ENCODE measurements at regions not wholly inside any gene's neighbourhood (a gene's known extent, or its start where the extent isn't known, plus 50 kb on each side); places are given as distances from the start of the nearest gene placed in this dataset.

DNA sequence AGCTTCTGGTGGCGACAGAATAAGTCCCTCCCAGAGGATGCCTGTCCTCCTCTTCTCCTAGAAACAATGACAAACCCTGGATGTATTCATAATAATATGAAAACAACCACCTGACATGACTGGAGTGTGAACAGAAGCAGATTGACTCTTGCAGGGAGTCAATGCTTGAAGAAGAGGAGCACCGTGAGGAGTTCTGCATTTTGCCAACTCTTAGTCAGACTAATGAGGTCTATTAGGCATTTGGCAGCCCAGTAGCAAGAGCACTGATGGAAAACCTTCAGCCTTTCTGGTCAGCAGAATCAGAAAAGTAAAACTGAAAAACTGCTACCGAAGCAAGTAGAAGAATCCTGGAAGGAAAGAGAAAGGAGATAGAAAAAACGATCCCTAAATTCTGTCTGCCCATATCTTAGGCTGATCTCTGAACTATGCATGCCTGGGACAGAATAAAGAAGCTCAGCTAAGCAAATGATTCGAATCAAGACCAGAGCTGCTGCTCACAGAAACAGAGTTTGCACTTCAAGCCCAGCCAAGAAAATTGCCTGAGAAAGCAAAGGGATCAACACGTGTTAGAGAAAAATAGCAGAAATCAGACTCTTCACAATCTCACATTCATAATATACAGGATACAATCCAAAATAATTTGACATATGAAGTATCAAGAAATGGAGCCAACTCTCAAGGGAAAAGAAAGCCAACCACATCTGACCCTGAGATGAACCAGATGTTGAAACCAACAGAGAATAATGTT lies 69.5 kb upstream of the OSMR start:
- no peaks in the 10 kb centered on the region for H3K36me3 Mint-ChIP-seq (ENCODE audit: unreplicated experiment)
- H3K27ac Mint-ChIP-seq (ENCODE audit: unreplicated experiment): no peak overlapping the region
- no peaks in the 10 kb centered on the region for H3K27me3 Mint-ChIP-seq (ENCODE audit: unreplicated experiment)
- H3K9me3 Mint-ChIP-seq (ENCODE audit: unreplicated experiment): no peaks in the 10 kb centered on the region
- H3K4me3 Mint-ChIP-seq (ENCODE audit: unreplicated experiment): no peak overlapping the region
- no peak for DNase-seq
- H3K4me1 Mint-ChIP-seq (ENCODE audit: low read depth, unreplicated experiment): no peaks in the 10 kb centered on the region
- TF ChIP-seq, protein P1, sequence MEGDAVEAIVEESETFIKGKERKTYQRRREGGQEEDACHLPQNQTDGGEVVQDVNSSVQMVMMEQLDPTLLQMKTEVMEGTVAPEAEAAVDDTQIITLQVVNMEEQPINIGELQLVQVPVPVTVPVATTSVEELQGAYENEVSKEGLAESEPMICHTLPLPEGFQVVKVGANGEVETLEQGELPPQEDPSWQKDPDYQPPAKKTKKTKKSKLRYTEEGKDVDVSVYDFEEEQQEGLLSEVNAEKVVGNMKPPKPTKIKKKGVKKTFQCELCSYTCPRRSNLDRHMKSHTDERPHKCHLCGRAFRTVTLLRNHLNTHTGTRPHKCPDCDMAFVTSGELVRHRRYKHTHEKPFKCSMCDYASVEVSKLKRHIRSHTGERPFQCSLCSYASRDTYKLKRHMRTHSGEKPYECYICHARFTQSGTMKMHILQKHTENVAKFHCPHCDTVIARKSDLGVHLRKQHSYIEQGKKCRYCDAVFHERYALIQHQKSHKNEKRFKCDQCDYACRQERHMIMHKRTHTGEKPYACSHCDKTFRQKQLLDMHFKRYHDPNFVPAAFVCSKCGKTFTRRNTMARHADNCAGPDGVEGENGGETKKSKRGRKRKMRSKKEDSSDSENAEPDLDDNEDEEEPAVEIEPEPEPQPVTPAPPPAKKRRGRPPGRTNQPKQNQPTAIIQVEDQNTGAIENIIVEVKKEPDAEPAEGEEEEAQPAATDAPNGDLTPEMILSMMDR (IDR thresholded peaks at IDR 0.05; ENCODE audit: partially characterized antibody, unreplicated experiment): no peak

DNA sequence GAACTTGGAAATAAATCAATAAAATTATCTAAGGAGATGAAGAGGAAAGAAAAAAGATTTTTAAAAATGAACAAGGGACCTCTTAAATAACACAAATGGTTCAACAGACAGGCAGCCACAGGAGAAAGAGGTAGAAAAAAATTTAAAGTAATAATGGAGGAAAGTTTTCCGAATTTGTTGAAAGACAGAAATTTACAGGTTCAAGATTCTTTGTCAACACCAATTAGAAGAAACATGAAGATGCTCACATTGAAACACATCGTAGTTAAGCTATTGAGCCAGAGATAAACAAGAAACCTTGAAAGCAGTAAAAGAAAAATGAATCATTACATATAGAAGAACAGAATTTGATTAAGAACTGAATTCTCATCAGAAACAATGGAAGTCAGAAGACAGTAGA lies 68.7 kb upstream of the OSMR start:
- Mint-ChIP-seq H3K27me3 (ENCODE audit: unreplicated experiment) (no peaks in the 10 kb centered on the region), H3K36me3 (ENCODE audit: unreplicated experiment) (no peaks in the 10 kb centered on the region), H3K9me3 (ENCODE audit: unreplicated experiment) (no peaks in the 10 kb centered on the region), H3K4me1 (ENCODE audit: low read depth, unreplicated experiment) (no peaks in the 10 kb centered on the region), H3K27ac (ENCODE audit: unreplicated experiment) (no peak overlapping the region), H3K4me3 (ENCODE audit: unreplicated experiment) (no peak overlapping the region)
- TF ChIP-seq, protein P1 (IDR thresholded peaks at IDR 0.05; ENCODE audit: partially characterized antibody, unreplicated experiment): no peak
- DNase-seq: no peak

DNA sequence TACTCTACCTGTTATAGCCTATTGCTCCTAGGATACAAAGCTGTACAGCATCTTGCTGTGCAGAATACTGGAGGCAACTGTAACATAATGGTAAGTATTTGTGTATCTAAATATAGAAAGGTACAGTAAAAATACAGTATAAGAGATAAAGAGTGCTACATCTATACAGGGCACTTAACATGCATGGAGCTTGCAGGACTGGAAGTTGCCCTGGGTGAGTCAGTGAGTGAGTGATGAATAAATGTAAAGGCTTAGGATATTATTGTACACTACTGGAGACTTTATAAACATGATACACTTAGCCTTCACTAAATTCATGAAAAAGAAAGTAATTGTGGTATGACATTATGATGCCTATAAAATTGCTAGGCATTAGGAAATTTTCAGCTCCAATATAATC lies 65.5 kb upstream of the OSMR start:
- Mint-ChIP-seq H3K27ac (ENCODE audit: unreplicated experiment) (no peak overlapping the region), H3K36me3 (ENCODE audit: unreplicated experiment) (no peaks in the 10 kb centered on the region), H3K4me3 (ENCODE audit: unreplicated experiment) (no peak overlapping the region), H3K27me3 (ENCODE audit: unreplicated experiment) (no peaks in the 10 kb centered on the region), H3K4me1 (ENCODE audit: low read depth, unreplicated experiment) (no peaks in the 10 kb centered on the region), H3K9me3 (ENCODE audit: unreplicated experiment) (no peaks in the 10 kb centered on the region)
- no peak for DNase-seq
- TF ChIP-seq, protein P1 (IDR thresholded peaks at IDR 0.05; ENCODE audit: partially characterized antibody, unreplicated experiment): no peak

DNA sequence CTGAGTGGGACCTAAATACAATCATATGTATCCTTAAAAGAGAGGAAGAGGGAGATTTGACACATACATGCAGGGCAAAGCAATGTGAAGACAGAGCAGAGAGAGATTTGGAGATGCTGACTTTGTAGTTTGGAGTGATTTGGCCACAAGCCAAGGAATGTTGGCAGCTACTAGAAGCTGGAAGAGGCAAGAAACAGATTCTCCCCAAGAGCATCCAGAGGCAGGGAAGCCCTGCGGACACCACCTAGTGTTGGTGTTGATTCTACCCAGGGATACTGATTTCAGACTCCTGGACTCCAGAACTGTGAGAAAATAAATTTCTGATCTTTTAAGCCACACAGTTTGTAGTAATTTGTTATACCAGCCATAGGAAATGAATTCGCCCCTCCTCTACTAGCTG lies 64.9 kb upstream of the OSMR start:
- Mint-ChIP-seq H3K9me3 (ENCODE audit: unreplicated experiment) (no peaks in the 10 kb centered on the region), H3K4me3 (ENCODE audit: unreplicated experiment) (no peak overlapping the region), H3K36me3 (ENCODE audit: unreplicated experiment) (no peaks in the 10 kb centered on the region), H3K27ac (ENCODE audit: unreplicated experiment) (no peak overlapping the region), H3K27me3 (ENCODE audit: unreplicated experiment) (no peaks in the 10 kb centered on the region), H3K4me1 (ENCODE audit: low read depth, unreplicated experiment) (no peaks in the 10 kb centered on the region)
- TF ChIP-seq, protein P1 (IDR thresholded peaks at IDR 0.05; ENCODE audit: partially characterized antibody, unreplicated experiment): no peak
- DNase-seq: no peak

DNA sequence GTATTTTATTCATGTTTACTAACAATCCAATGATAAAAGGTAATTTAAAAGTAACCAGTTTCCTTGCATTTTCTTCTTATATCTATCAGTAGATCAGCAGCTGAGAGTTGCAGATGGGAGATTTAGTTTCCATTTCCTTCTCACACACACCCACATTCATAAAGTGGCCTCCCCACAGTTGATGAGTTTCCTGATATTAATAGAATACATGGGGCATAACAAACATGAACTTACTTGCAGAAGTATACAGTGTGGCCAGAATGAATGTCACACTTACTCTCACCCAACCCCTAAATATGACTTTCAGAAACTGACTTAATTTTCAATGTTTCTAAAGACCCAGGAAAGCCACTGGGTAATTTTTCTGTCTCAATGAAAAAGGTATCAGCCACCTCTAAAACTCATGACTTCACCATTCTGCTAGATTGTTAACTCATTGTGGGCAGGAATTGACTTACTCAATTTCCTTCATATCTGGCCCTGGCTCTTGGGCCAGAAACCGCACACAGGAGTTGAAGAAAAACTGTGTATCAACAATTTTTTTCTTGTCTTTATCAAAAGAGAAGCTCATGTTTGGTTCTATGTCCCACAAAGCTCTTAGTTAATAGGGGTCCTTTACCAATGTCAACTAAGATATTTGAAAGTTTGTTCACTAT lies 63.5 kb upstream of the OSMR start:
- Mint-ChIP-seq H3K9me3 (ENCODE audit: unreplicated experiment) (peaks cover 1% of the 10 kb centered on the region), H3K27ac (ENCODE audit: unreplicated experiment) (no peak overlapping the region), H3K4me3 (ENCODE audit: unreplicated experiment) (no peak overlapping the region), H3K4me1 (ENCODE audit: low read depth, unreplicated experiment) (no peaks in the 10 kb centered on the region), H3K27me3 (ENCODE audit: unreplicated experiment) (no peaks in the 10 kb centered on the region), H3K36me3 (ENCODE audit: unreplicated experiment) (no peaks in the 10 kb centered on the region)
- DNase-seq: no peak
- TF ChIP-seq, protein P1 (IDR thresholded peaks at IDR 0.05; ENCODE audit: partially characterized antibody, unreplicated experiment): no peak

All from glutamatergic neuron (in vitro differentiated cells).